Pancreas (tissue), 10 donors: ENCODE measurements at regions not wholly inside any gene's neighbourhood (a gene's known extent, or its start where the extent isn't known, plus 50 kb on each side); places are given as distances from the start of the nearest gene placed in this dataset.

Experiments
- ATAC-seq, 4 donors: fragments of 200-7000 bp; cut with Tn5 transposase; one replicate each; pipeline versions ENCODE4 v1.8.0 to v1.9.1; 2020; ENCODE audit warnings: mild to moderate bottlenecking in 4 of 4, moderate library complexity in 4 of 4
- DNase-seq, 6 donors: peaks; one replicate each; pipeline ENCODE4 v3.0.0-alpha.2; 2020
- FAIRE-seq: peaks from 2 replicates; lab custom pipeline; 2012; peaks lifted over from hg19 to GRCh38; lab: Jason Lieb, UNC
- H3K27ac ChIP-seq, 4 donors: fragments of 200-600 bp; sonication (generic); 1 replicate in 3 of 4; 2 replicates in 1 of 4; pipeline versions ENCODE4 v1.5.0 to v1.8.0; 2020
- H3K27me3 ChIP-seq, 4 donors: fragments of 200-600 bp; one replicate each; pipeline ENCODE4 v1.8.0; 2021
- H3K36me3 ChIP-seq, 3 donors: fragments of 200-600 bp; sonication (generic) in 1 of 3; one replicate each; pipeline versions ENCODE4 v1.5.0 to v1.8.0; 2020 to 2021
- H3K4me1 ChIP-seq, 3 donors: fragments of 200-600 bp; one replicate each; pipeline ENCODE4 v1.8.0; 2021
- H3K4me3 ChIP-seq, 4 donors: fragments of 200-600 bp; sonication (generic) in 2 of 4; one replicate each; pipeline versions ENCODE4 v1.5.0 to v1.8.0; 2020 to 2021
- H3K9me3 ChIP-seq, 4 donors: fragments of 200-600 bp; one replicate each; pipeline ENCODE4 v1.8.0; 2021
- CTCF ChIP-seq, 4 donors: fragments of 200-600 bp; sonication (generic) in 3 of 4; IDR thresholded peaks; one replicate each; pipeline versions ENCODE4 v1.5.0 to v1.8.0; 2021; ENCODE audit warnings: antibody characterized with exemption in 4 of 4
- WGBS, 2 donors: extraction: QIAGEN DNeasy Blood & Tissue Kit; methylation state at CpG; one replicate each; pipeline ENCODE4 v1.1.7; 2013; 5-methylcytosine and 5-hydroxymethylcytosine counted together
- intact Hi-C, 3 donors: fragments of 100-400 bp; cut with DNase I; formaldehyde crosslinking; loops; one replicate each; pipeline versions ENCODE4 v1.11.1 to v1.14.2; 2022
- donor health status: healthy with polysubstance abuse.
- donor health status: DM: no; HTN: no; CAD: no; lungs with moderate emphysema.
- donor health status: DM: no; HTN: no; CAD: no.
- donor health status: control.
- donor health status: control.
- donor health status: Bipolar disorder and iron deficiency.
- donor health status: DM: yes; HTN: yes; CAD: no.
- donor health status: DM: no; HTN: no; CAD: no.
- donor health status: DM: no; HTN: no; CAD: no.
- donor health status: DM: yes; HTN: yes; CAD: no.

GRCh38 chr9:551986-552929 lies 289.2 kb upstream of the DMRT1 start:
- no peak overlapping the region for H3K27ac ChIP-seq
- peak in 3 of 4 donors; percentile 46 to 63 (median 52) for ATAC-seq
- H3K27me3 ChIP-seq: no peaks in the 10 kb centered on the region
- no peaks in the 10 kb centered on the region for H3K36me3 ChIP-seq
- TF ChIP-seq CTCF (IDR thresholded peaks at IDR 0.05): no peak
- peaks cover 0 to 22% (median 13%) of the 10 kb centered on the region in 3 donors for H3K4me1 ChIP-seq
- no peaks in the 10 kb centered on the region for H3K9me3 ChIP-seq
- no peak for FAIRE-seq
- no peak overlapping the region for H3K4me3 ChIP-seq
- no peak for DNase-seq
- 68 to 70% methylated on average over 12 of the region's 12 CpGs for WGBS, 2 donors
- intact Hi-C loops: no loop called here

DNA sequence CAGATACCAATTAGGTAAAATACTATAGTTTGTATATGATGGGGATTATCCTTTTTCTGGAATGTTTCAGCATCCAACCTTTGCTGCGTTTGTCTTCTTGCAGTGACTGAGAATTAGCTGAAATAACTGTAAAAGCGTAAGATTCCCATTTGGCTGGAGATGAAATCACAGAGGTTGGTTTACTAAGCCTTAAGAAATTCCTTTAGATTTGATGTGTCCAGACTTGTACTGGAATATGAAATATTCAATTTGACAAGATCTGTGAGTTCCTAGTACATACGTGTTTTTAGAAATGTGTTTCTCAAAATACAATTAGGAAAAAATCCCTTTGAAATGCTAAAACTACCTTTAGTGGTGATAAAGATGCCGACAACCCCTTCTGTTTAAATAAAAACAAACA lies 286.0 kb upstream of the DMRT1 start:
- TF ChIP-seq CTCF (IDR thresholded peaks at IDR 0.05): no peak
- intact Hi-C loops: no loop called here
- DNase-seq: no peak
- FAIRE-seq: no peak
- no peak for ATAC-seq
- H3K27ac ChIP-seq: no peak overlapping the region
- H3K36me3 ChIP-seq: no peaks in the 10 kb centered on the region
- H3K4me3 ChIP-seq: no peak overlapping the region
- WGBS, 2 donors: 81 to 82% methylated on average over 4 of the region's 4 CpGs
- H3K9me3 ChIP-seq: no peaks in the 10 kb centered on the region
- H3K27me3 ChIP-seq: no peaks in the 10 kb centered on the region
- peaks cover 0 to 19% (median 10%) of the 10 kb centered on the region in 3 donors for H3K4me1 ChIP-seq

GRCh38 chr9:556199-556598 lies 285.3 kb upstream of the DMRT1 start:
- FAIRE-seq: no peak
- no peaks in the 10 kb centered on the region for H3K27me3 ChIP-seq
- 81 to 87% methylated on average over 3 of the region's 3 CpGs for WGBS, 2 donors

DNA sequence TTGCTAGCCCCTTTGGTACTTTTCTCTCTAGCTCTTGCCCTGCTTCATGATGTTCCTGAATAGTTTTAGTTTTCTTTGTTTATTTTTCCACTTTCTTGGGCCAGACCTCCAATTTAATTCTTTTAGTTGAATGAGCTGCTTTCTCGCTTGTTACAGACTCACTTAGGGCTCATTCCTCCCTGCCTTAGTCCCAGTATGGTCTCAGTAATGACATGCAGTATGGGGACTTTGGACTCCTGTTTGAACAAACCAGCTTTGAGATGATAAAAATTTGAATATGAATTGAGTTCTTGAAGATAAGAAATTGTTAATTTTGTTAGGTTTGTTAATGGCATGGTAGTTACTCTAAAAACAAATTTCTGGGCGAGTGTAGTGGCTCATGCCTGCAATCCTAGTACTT lies 284.8 kb upstream of the DMRT1 start:
- Histone ChIP-seq H3K4me1 (peaks cover 0 to 14% (median 7%) of the 10 kb centered on the region in 3 donors), H3K36me3 (no peaks in the 10 kb centered on the region), H3K27me3 (no peaks in the 10 kb centered on the region), H3K9me3 (no peaks in the 10 kb centered on the region), H3K4me3 (no peak overlapping the region), H3K27ac (no peak overlapping the region)
- TF ChIP-seq CTCF (IDR thresholded peaks at IDR 0.05): no peak
- no peak for FAIRE-seq
- 86 to 89% methylated on average over 2 of the region's 2 CpGs for WGBS, 2 donors
- ATAC-seq: no peak
- intact Hi-C loops: no loop called here
- DNase-seq: no peak

More at GRCh38 chr9:556199-556598, 285.3 kb upstream of the DMRT1 start:
- ATAC-seq: no peak
- no peak for TF ChIP-seq CTCF (IDR thresholded peaks at IDR 0.05)
- Histone ChIP-seq H3K36me3 (no peaks in the 10 kb centered on the region), H3K4me1 (peaks cover 0 to 17% (median 7%) of the 10 kb centered on the region in 3 donors), H3K9me3 (no peaks in the 10 kb centered on the region), H3K4me3 (no peak overlapping the region), H3K27ac (no peak overlapping the region)
- intact Hi-C loops: no loop called here
- no peak for DNase-seq
